Neuronal stem cell (in vitro differentiated cells): ENCODE measurements at regions not wholly inside any gene's neighbourhood (a gene's known extent, or its start where the extent isn't known, plus 50 kb on each side); places are given as distances from the start of the nearest gene placed in this dataset.

Source experiments
- DNase-seq: peaks from one replicate; pipeline ENCODE4 v3.0.0-alpha.2; 2013; ENCODE audit warnings: low spot score
- H2AFZ ChIP-seq: one replicate; pipeline ENCODE4 v1.6.1; 2013; ENCODE audit warnings: mild to moderate bottlenecking, low read length, inconsistent platforms
- H2AK5ac ChIP-seq: 2 replicates; pipeline ENCODE4 v1.6.1; 2013; ENCODE audit warnings: low read depth, mild to moderate bottlenecking, inconsistent platforms, low read length, moderate library complexity, mixed read lengths
- H2BK120ac ChIP-seq: 2 replicates; pipeline ENCODE4 v1.6.1; 2013; ENCODE audit warnings: low read depth, mild to moderate bottlenecking, inconsistent platforms, low read length, moderate library complexity, mixed read lengths
- H2BK12ac ChIP-seq: one replicate; pipeline ENCODE4 v1.6.1; 2013; ENCODE audit warnings: low read length, inconsistent platforms
- H2BK15ac ChIP-seq: 2 replicates; pipeline ENCODE4 v1.6.1; 2013; ENCODE audit warnings: mild to moderate bottlenecking, low read length, inconsistent platforms, mixed read lengths
- H2BK5ac ChIP-seq: one replicate; pipeline ENCODE4 v1.6.1; 2013; ENCODE audit warnings: inconsistent platforms, mild to moderate bottlenecking, low read length, moderate library complexity
- H3K14ac ChIP-seq: one replicate; pipeline ENCODE4 v1.6.1; 2013; ENCODE audit warnings: low read length, inconsistent platforms
- H3K18ac ChIP-seq: 2 replicates; pipeline ENCODE4 v1.6.1; 2013; ENCODE audit warnings: low read length, inconsistent platforms
- H3K23ac ChIP-seq: 2 replicates; pipeline ENCODE4 v1.6.1; 2013; ENCODE audit warnings: low read depth, mild to moderate bottlenecking, mixed read lengths, low read length, inconsistent platforms; ENCODE audit not compliant: poor library complexity
- H3K27ac ChIP-seq: replicated peaks from 3 replicates; pipeline ENCODE4 v1.5.1; 2013; ENCODE audit warnings: low read length, inconsistent platforms
- H3K27me3 ChIP-seq, 3 experiments: 2 replicates each; pipeline ENCODE4 v1.6.1; 2013; ENCODE audit warnings: low read length in 3 of 3, mild to moderate bottlenecking in 2 of 3, inconsistent platforms in 1 of 3, low read depth in 1 of 3, mixed read lengths in 1 of 3, moderate library complexity in 1 of 3; ENCODE audit not compliant: control insufficient read depth in 3 of 3, insufficient read depth in 3 of 3
- H3K36me3 ChIP-seq, 2 donors: replicated peaks in 1 of 2; 2 replicates each; pipeline ENCODE4 v1.6.1; 2013; ENCODE audit warnings: low read length in 2 of 2; ENCODE audit not compliant: control insufficient read depth in 2 of 2, insufficient read depth in 2 of 2
- H3K4ac ChIP-seq: 2 replicates; pipeline ENCODE4 v1.6.1; 2013; ENCODE audit warnings: inconsistent platforms, mild to moderate bottlenecking, low read length, moderate library complexity
- H3K4me1 ChIP-seq, 2 donors: 1 replicate in 1 of 2; 2 replicates in 1 of 2; pipeline ENCODE4 v1.6.1; 2013; ENCODE audit warnings: low read length in 2 of 2, low read depth in 1 of 2; ENCODE audit not compliant: control insufficient read depth in 2 of 2, insufficient read depth in 1 of 2
- H3K4me2 ChIP-seq: one replicate; pipeline ENCODE4 v1.6.1; 2013; ENCODE audit warnings: mild to moderate bottlenecking, low read length, inconsistent platforms; ENCODE audit not compliant: insufficient read depth, poor library complexity, severe bottlenecking
- H3K4me3 ChIP-seq, 2 donors: 2 replicates each; pipeline ENCODE4 v1.5.1; 2013; ENCODE audit warnings: low read length in 2 of 2, mild to moderate bottlenecking in 2 of 2, inconsistent platforms in 1 of 2, moderate library complexity in 1 of 2
- H3K79me1 ChIP-seq: one replicate; pipeline ENCODE4 v1.6.1; 2013; ENCODE audit warnings: low read depth, mild to moderate bottlenecking, inconsistent platforms, low read length, moderate library complexity
- H3K9ac ChIP-seq: one replicate; pipeline ENCODE4 v1.6.1; 2013; ENCODE audit warnings: mild to moderate bottlenecking, low read depth, low read length, inconsistent platforms; ENCODE audit not compliant: poor library complexity
- H3K9me3 ChIP-seq, 2 donors: replicated peaks in 1 of 2; 2 replicates each; pipeline versions ENCODE3 to v1.6.1; 2013; ENCODE audit warnings: low read length in 2 of 2, mild to moderate bottlenecking in 2 of 2, inconsistent platforms in 1 of 2, low read depth in 1 of 2, mixed read lengths in 1 of 2, moderate library complexity in 1 of 2; ENCODE audit not compliant: control insufficient read depth in 2 of 2, insufficient read depth in 1 of 2
- H4K8ac ChIP-seq: one replicate; pipeline ENCODE4 v1.6.1; 2013; ENCODE audit warnings: low read depth, mild to moderate bottlenecking, inconsistent platforms, low read length, moderate library complexity
- H4K91ac ChIP-seq: one replicate; pipeline ENCODE4 v1.6.1; 2013; ENCODE audit warnings: low read length, low read depth, mild to moderate bottlenecking, inconsistent platforms; ENCODE audit not compliant: poor library complexity
- WGBS, 2 donors: extraction: QIAGEN DNeasy Blood & Tissue Kit; methylation state at CpG; one replicate each; pipeline ENCODE4 v1.1.7; 2013; ENCODE audit warnings: missing lambda C conversion rate in 2 of 2, mixed read lengths in 1 of 2; ENCODE audit not compliant: insufficient read length in 2 of 2, insufficient replicate concordance in 1 of 2; ENCODE audit errors: extremely low coverage in 2 of 2; 5-methylcytosine and 5-hydroxymethylcytosine counted together

DNA sequence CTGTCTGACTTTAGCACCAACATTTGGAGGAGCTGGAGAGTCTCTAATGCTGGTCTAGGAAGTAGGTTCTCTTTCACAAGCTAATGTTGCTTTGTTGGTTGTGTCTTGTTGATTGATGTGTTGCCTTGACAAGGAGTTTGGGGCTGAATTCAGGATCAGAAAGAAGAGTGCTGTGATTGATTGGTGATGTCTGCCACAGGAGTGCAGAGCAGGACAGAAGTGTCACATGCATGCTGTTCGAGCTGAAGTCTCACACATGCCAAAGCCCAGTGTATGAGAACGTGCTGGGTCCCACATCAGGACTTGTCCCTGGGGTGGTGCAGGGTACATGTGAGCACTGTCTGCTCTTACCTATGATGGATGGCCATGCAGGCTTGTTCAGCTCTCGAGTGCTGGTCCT is 694.4 kb downstream of the MATN1 start:
- no peak overlapping the region for H3K4ac ChIP-seq
- no peak overlapping the region for H2AFZ ChIP-seq
- H3K23ac ChIP-seq, result no peak overlapping the region
- H3K9ac ChIP-seq, result no peak overlapping the region
- no peak overlapping the region for H2BK15ac ChIP-seq
- H3K27me3 ChIP-seq, result no peaks in the 10 kb centered on the region
- no CpG with 5 or more reads among the region's 3 CpGs for WGBS, 2 donors
- H3K18ac ChIP-seq, result no peak overlapping the region
- no peak overlapping the region for H2AK5ac ChIP-seq
- peaks cover 0 to 2% of the 10 kb centered on the region in 2 donors for H3K9me3 ChIP-seq
- peak overlapping the region; percentile 66 for H4K8ac ChIP-seq
- H2BK120ac ChIP-seq, result no peak overlapping the region
- no peaks in the 10 kb centered on the region for H3K36me3 ChIP-seq
- no peak for DNase-seq
- no peak overlapping the region for H3K4me3 ChIP-seq
- no peak overlapping the region for H3K27ac ChIP-seq
- H3K4me1 ChIP-seq, result no peaks in the 10 kb centered on the region
- H4K91ac ChIP-seq, result no peak overlapping the region
- no peak overlapping the region for H2BK5ac ChIP-seq
- no peak overlapping the region for H2BK12ac ChIP-seq
- H3K4me2 ChIP-seq, result no peak overlapping the region
- no peak overlapping the region for H3K14ac ChIP-seq
- H3K79me1 ChIP-seq, result no peaks in the 10 kb centered on the region

DNA sequence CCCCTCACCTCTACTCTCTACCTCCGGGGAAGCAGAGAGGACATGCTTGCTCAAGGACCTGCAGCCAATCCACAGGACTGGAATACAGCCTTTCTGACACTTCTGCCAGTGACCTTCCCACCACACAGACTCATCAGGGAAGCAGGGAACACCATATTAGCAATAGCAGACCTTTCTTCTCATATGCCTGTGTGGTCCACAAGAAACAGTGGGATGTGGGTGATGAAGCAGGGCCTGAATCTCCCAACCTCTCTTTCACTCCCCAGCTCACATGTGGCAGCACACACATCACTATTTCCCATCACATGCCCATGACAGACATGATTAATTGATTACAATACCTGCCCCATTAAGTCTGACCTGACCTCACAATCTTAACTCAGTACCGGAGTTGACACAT is 695.1 kb downstream of the MATN1 start:
- H3K4me2 ChIP-seq, result no peak overlapping the region
- H2BK5ac ChIP-seq, result no peak overlapping the region
- H3K27me3 ChIP-seq, result no peaks in the 10 kb centered on the region
- no peak overlapping the region for H2AFZ ChIP-seq
- no peak overlapping the region for H2AK5ac ChIP-seq
- H3K9ac ChIP-seq, result no peak overlapping the region
- no peak for DNase-seq
- no peak overlapping the region for H2BK120ac ChIP-seq
- H2BK12ac ChIP-seq, result no peak overlapping the region
- no peak overlapping the region for H3K27ac ChIP-seq
- H3K23ac ChIP-seq, result no peak overlapping the region
- H3K4me3 ChIP-seq, result peak overlapping the region in 1 of 2 donors; percentile 63
- no peak overlapping the region for H4K91ac ChIP-seq
- H3K36me3 ChIP-seq, result no peaks in the 10 kb centered on the region
- no peaks in the 10 kb centered on the region for H3K4me1 ChIP-seq
- no peak overlapping the region for H4K8ac ChIP-seq
- H3K79me1 ChIP-seq, result no peaks in the 10 kb centered on the region
- no peak overlapping the region for H3K18ac ChIP-seq
- peaks cover 0 to 3% of the 10 kb centered on the region in 2 donors for H3K9me3 ChIP-seq
- H3K4ac ChIP-seq, result no peak overlapping the region
- no peak overlapping the region for H2BK15ac ChIP-seq
- whole genome bisulfite sequencing, 2 donors, result no CpG with 5 or more reads among the region's 2 CpGs
- H3K14ac ChIP-seq, result no peak overlapping the region

GRCh38 chr1:30027247-30027646 is 696.1 kb downstream of the MATN1 start:
- peaks cover 0 to 2% of the 10 kb centered on the region in 2 donors for H3K9me3 ChIP-seq
- H3K4ac ChIP-seq, result no peak overlapping the region
- no peaks in the 10 kb centered on the region for H3K27me3 ChIP-seq
- no peaks in the 10 kb centered on the region for H3K79me1 ChIP-seq
- no peak overlapping the region for H3K27ac ChIP-seq
- H2BK15ac ChIP-seq, result no peak overlapping the region
- H4K91ac ChIP-seq, result no peak overlapping the region
- H3K9ac ChIP-seq, result no peak overlapping the region
- no peak overlapping the region for H3K4me2 ChIP-seq
- no peak overlapping the region for H3K4me3 ChIP-seq
- H2AK5ac ChIP-seq, result no peak overlapping the region
- no peak overlapping the region for H2BK5ac ChIP-seq
- no peak overlapping the region for H3K23ac ChIP-seq
- DNase-seq, result no peak
- H2AFZ ChIP-seq, result no peak overlapping the region
- H3K36me3 ChIP-seq, result no peaks in the 10 kb centered on the region
- no CpG with 5 or more reads among the region's 2 CpGs for WGBS, 2 donors
- H3K4me1 ChIP-seq, result no peaks in the 10 kb centered on the region
- H2BK12ac ChIP-seq, result no peak overlapping the region
- H3K14ac ChIP-seq, result no peak overlapping the region
- H3K18ac ChIP-seq, result no peak overlapping the region
- H2BK120ac ChIP-seq, result no peak overlapping the region
- no peak overlapping the region for H4K8ac ChIP-seq

DNA sequence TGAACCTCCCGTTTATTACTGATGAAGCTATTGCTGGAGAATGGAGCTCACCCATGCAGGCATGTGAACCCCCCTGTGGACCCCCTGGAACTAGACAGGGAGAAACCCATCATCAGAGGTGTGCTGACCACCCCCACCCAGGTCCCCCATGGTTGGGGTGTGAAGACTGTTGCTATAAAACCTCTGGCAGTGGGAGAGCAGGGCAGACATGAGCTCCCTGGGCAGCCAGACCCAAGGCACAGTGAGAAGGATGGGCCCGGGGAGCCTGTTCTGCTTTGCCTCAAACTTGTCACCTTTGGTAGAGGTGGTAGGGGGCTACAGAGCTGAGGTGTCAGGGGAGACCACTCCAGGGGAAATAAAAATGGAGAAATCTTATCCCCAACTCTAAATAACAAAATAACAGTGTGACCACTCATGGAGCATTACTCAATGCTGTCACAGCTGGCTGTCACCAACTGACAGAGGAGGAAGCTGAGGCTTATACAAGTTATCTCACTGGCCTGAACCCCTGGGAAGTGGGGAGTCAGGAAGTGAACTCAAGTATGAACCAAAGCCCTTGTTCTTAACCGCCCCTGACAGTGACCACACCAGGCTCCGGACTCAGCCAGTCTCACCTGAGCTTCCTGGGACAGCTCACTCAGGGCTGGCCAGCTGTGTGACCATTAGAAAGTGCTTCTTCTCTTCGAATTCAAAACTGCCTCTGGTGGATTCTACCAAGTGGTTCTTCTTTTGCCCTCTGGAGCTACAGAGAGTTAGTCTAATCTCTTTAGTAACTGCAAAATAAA is 698.8 kb downstream of the MATN1 start:
- H3K4me1 ChIP-seq, result no peaks in the 10 kb centered on the region
- H2BK12ac ChIP-seq, result no peak overlapping the region
- H3K14ac ChIP-seq, result no peak overlapping the region
- no peak overlapping the region for H4K91ac ChIP-seq
- no peak overlapping the region for H3K4me2 ChIP-seq
- H2BK15ac ChIP-seq, result no peak overlapping the region
- no peak overlapping the region for H3K4me3 ChIP-seq
- no peak overlapping the region for H2AFZ ChIP-seq
- H2BK120ac ChIP-seq, result no peak overlapping the region
- no peak overlapping the region for H2BK5ac ChIP-seq
- H3K79me1 ChIP-seq, result no peaks in the 10 kb centered on the region
- no peak for DNase-seq
- H3K36me3 ChIP-seq, result no peaks in the 10 kb centered on the region
- H3K18ac ChIP-seq, result no peak overlapping the region
- H3K9me3 ChIP-seq, result peaks cover 0 to 1% of the 10 kb centered on the region in 2 donors
- H4K8ac ChIP-seq, result no peak overlapping the region
- H3K27me3 ChIP-seq, result no peaks in the 10 kb centered on the region
- H3K23ac ChIP-seq, result no peak overlapping the region
- no peak overlapping the region for H3K27ac ChIP-seq
- no peak overlapping the region for H3K4ac ChIP-seq
- no peak overlapping the region for H3K9ac ChIP-seq
- no peak overlapping the region for H2AK5ac ChIP-seq
- WGBS, 2 donors, result no CpG with 5 or more reads among the region's 5 CpGs
